ENCODE measurements at regions not wholly inside any gene's neighbourhood (a gene's known extent, or its start where the extent isn't known, plus 50 kb on each side); places are given as distances from the start of the nearest gene placed in this dataset.
A peak's percentile ranks its signal among the peaks of the same experiment; 100 is the strongest.

GRCh38 chr5:33332804-33333203 is 108.0 kb upstream of the TARS1 start:
- H3K27ac ChIP-seq, result no peak overlapping the region
- no peak for TF ChIP-seq CTCF (conservative IDR thresholded peaks at IDR 0.05)

GRCh38 chr5:33334829-33335228 is 105.9 kb upstream of the TARS1 start:
- no peak for TF ChIP-seq CTCF (conservative IDR thresholded peaks at IDR 0.05)
- no peak overlapping the region for H3K27ac ChIP-seq

- TF ChIP-seq CTCF (conservative IDR thresholded peaks at IDR 0.05), result no peak
- H3K27ac ChIP-seq, result peak overlapping the region; percentile 23; the same call in 1 of the 2 replicates
These were observed 103.7 kb upstream of the TARS1 start for GRCh38 chr5:33336891-33337636.

- no peak for TF ChIP-seq CTCF (conservative IDR thresholded peaks at IDR 0.05)
- peak overlapping the region; percentile 23; the same call in 1 of the 2 replicates for H3K27ac ChIP-seq
These were observed 103.2 kb upstream of the TARS1 start for GRCh38 chr5:33337637-33337992.

- H3K27ac ChIP-seq, result no peak overlapping the region
- no peak for TF ChIP-seq CTCF (conservative IDR thresholded peaks at IDR 0.05)
These were observed 102.2 kb upstream of the TARS1 start for GRCh38 chr5:33338336-33339110.

- TF ChIP-seq CTCF (conservative IDR thresholded peaks at IDR 0.05), result no peak
- H3K27ac ChIP-seq, result no peak overlapping the region
These were observed 101.4 kb upstream of the TARS1 start for GRCh38 chr5:33339413-33339812.

- TF ChIP-seq CTCF (conservative IDR thresholded peaks at IDR 0.05), result no peak
- H3K27ac ChIP-seq, result no peak overlapping the region
These were observed 100.6 kb upstream of the TARS1 start for GRCh38 chr5:33340195-33340594.

Measured in VCaP (cell line).